ENCODE measurements at regions not wholly inside any gene's neighbourhood (a gene's known extent, or its start where the extent isn't known, plus 50 kb on each side); places are given as distances from the start of the nearest gene placed in this dataset.

GRCh38 chr20:39990692-39991091 lies 698.3 kb downstream of the MAFB start:
- TF ChIP-seq ZNF331 (CRISPR knock-in tag; IDR thresholded peaks at IDR 0.05; ENCODE audit: low read depth), result no peak
- TF ChIP-seq NANOG (IDR thresholded peaks at IDR 0.05; ENCODE audit: borderline replicate concordance), result no peak
- TF ChIP-seq STAT1 (IDR thresholded peaks at IDR 0.05; ENCODE audit: unreplicated experiment), result no peak
- TF ChIP-seq, protein P1, sequence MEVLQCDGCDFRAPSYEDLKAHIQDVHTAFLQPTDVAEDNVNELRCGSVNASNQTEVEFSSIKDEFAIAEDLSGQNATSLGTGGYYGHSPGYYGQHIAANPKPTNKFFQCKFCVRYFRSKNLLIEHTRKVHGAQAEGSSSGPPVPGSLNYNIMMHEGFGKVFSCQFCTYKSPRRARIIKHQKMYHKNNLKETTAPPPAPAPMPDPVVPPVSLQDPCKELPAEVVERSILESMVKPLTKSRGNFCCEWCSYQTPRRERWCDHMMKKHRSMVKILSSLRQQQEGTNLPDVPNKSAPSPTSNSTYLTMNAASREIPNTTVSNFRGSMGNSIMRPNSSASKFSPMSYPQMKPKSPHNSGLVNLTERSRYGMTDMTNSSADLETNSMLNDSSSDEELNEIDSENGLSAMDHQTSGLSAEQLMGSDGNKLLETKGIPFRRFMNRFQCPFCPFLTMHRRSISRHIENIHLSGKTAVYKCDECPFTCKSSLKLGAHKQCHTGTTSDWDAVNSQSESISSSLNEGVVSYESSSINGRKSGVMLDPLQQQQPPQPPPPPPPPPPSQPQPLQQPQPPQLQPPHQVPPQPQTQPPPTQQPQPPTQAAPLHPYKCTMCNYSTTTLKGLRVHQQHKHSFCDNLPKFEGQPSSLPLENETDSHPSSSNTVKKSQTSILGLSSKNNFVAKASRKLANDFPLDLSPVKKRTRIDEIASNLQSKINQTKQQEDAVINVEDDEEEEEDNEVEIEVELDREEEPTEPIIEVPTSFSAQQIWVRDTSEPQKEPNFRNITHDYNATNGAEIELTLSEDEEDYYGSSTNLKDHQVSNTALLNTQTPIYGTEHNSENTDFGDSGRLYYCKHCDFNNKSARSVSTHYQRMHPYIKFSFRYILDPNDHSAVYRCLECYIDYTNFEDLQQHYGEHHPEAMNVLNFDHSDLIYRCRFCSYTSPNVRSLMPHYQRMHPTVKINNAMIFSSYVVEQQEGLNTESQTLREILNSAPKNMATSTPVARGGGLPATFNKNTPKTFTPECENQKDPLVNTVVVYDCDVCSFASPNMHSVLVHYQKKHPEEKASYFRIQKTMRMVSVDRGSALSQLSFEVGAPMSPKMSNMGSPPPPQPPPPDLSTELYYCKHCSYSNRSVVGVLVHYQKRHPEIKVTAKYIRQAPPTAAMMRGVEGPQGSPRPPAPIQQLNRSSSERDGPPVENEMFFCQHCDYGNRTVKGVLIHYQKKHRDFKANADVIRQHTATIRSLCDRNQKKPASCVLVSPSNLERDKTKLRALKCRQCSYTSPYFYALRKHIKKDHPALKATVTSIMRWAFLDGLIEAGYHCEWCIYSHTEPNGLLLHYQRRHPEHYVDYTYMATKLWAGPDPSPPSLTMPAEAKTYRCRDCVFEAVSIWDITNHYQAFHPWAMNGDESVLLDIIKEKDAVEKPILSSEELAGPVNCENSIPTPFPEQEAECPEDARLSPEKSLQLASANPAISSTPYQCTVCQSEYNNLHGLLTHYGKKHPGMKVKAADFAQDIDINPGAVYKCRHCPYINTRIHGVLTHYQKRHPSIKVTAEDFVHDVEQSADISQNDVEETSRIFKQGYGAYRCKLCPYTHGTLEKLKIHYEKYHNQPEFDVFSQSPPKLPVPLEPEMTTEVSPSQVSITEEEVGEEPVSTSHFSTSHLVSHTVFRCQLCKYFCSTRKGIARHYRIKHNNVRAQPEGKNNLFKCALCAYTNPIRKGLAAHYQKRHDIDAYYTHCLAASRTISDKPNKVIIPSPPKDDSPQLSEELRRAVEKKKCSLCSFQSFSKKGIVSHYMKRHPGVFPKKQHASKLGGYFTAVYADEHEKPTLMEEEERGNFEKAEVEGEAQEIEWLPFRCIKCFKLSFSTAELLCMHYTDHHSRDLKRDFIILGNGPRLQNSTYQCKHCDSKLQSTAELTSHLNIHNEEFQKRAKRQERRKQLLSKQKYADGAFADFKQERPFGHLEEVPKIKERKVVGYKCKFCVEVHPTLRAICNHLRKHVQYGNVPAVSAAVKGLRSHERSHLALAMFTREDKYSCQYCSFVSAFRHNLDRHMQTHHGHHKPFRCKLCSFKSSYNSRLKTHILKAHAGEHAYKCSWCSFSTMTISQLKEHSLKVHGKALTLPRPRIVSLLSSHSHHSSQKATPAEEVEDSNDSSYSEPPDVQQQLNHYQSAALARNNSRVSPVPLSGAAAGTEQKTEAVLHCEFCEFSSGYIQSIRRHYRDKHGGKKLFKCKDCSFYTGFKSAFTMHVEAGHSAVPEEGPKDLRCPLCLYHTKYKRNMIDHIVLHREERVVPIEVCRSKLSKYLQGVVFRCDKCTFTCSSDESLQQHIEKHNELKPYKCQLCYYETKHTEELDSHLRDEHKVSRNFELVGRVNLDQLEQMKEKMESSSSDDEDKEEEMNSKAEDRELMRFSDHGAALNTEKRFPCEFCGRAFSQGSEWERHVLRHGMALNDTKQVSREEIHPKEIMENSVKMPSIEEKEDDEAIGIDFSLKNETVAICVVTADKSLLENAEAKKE (CRISPR knock-in tag; IDR thresholded peaks at IDR 0.05), result no peak
- TF ChIP-seq EZH2 (IDR thresholded peaks at IDR 0.05; ENCODE audit: low read depth, unreplicated experiment), result no peak
- TF ChIP-seq, protein P2, sequence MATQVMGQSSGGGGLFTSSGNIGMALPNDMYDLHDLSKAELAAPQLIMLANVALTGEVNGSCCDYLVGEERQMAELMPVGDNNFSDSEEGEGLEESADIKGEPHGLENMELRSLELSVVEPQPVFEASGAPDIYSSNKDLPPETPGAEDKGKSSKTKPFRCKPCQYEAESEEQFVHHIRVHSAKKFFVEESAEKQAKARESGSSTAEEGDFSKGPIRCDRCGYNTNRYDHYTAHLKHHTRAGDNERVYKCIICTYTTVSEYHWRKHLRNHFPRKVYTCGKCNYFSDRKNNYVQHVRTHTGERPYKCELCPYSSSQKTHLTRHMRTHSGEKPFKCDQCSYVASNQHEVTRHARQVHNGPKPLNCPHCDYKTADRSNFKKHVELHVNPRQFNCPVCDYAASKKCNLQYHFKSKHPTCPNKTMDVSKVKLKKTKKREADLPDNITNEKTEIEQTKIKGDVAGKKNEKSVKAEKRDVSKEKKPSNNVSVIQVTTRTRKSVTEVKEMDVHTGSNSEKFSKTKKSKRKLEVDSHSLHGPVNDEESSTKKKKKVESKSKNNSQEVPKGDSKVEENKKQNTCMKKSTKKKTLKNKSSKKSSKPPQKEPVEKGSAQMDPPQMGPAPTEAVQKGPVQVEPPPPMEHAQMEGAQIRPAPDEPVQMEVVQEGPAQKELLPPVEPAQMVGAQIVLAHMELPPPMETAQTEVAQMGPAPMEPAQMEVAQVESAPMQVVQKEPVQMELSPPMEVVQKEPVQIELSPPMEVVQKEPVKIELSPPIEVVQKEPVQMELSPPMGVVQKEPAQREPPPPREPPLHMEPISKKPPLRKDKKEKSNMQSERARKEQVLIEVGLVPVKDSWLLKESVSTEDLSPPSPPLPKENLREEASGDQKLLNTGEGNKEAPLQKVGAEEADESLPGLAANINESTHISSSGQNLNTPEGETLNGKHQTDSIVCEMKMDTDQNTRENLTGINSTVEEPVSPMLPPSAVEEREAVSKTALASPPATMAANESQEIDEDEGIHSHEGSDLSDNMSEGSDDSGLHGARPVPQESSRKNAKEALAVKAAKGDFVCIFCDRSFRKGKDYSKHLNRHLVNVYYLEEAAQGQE (IDR thresholded peaks at IDR 0.05; ENCODE audit: unreplicated experiment), result no peak
- no peak for TF ChIP-seq POLR2AphosphoS5 (IDR thresholded peaks at IDR 0.05; ENCODE audit: low read depth)
- no peak for TF ChIP-seq ZNF114 (CRISPR knock-in tag; IDR thresholded peaks at IDR 0.05)
- no peak for TF ChIP-seq CTCF (conservative IDR thresholded peaks at IDR 0.05; ENCODE audit: low read depth in 2 of 2)
- TF ChIP-seq CREB1 (CRISPR knock-in tag; IDR thresholded peaks at IDR 0.05; ENCODE audit: low read depth), result no peak
- Histone ChIP-seq H3F3A (replicated peaks; ENCODE audit: low read depth) (no peaks in the 10 kb centered on the region), H3K79me2 (replicated peaks; ENCODE audit: insufficient read depth) (no peaks in the 10 kb centered on the region), H3K27me3 (ENCODE audit: insufficient read depth) (no peaks in the 10 kb centered on the region), H3K4me2 (no peak overlapping the region), H2AFZ (no peak overlapping the region), H3K36me3 (ENCODE audit: insufficient read depth) (no peaks in the 10 kb centered on the region; the same call in 1 of the 2 replicates), H3K4me1 (ENCODE audit: insufficient read depth) (peaks cover 10% of the 10 kb centered on the region; the same call in 1 of the 2 replicates), H3K9me2 (ENCODE audit: insufficient read depth) (no peaks in the 10 kb centered on the region), H4K20me1 (replicated peaks; ENCODE audit: insufficient read depth) (no peaks in the 10 kb centered on the region), H3K27ac (ENCODE audit: low read depth) (no peak overlapping the region), H3K4me3 (no peak overlapping the region)
- peaks cover 6% of the 10 kb centered on the region; the same call in 2 of the 3 replicates for H3K9me3 Mint-ChIP-seq
- DNase-seq (ENCODE audit: low spot score) (no peak), ATAC-seq (no peak)
- peaks cover 6% of the 10 kb centered on the region; the same call in 2 of the 3 replicates for H3K36me3 Mint-ChIP-seq (ENCODE audit: low read depth)
- no peak overlapping the region for H3K27ac Mint-ChIP-seq
- H3K4me1 Mint-ChIP-seq, result peaks cover 11% of the 10 kb centered on the region
- no peaks in the 10 kb centered on the region for H3K27me3 Mint-ChIP-seq (ENCODE audit: insufficient read depth, low read depth, poor library complexity)
- H3K4me3 Mint-ChIP-seq, result no peak overlapping the region
